ENCODE measurements at regions not wholly inside any gene's neighbourhood (a gene's known extent, or its start where the extent isn't known, plus 50 kb on each side); places are given as distances from the start of the nearest gene placed in this dataset.

GRCh38 chr16:72426386-72426785 lies 254.4 kb upstream of the PMFBP1 start:
- H3K27ac ChIP-seq = no peak overlapping the region
- H3K36me3 ChIP-seq = no peaks in the 10 kb centered on the region
- no peak for DNase-seq (ENCODE audit: low spot score)
- H3K4me3 ChIP-seq = no peak overlapping the region
- no peaks in the 10 kb centered on the region for H3K27me3 ChIP-seq (replicated peaks; ENCODE audit: insufficient read depth)
- no peaks in the 10 kb centered on the region for H3K9me3 ChIP-seq
- H3K4me1 ChIP-seq (replicated peaks) = no peaks in the 10 kb centered on the region
- TF ChIP-seq CTCF (IDR thresholded peaks at IDR 0.05) = no peak
- no peak for TF ChIP-seq POLR2A (IDR thresholded peaks at IDR 0.05)
- TF ChIP-seq POLR2AphosphoS5 (IDR thresholded peaks at IDR 0.05) = no peak
- intact Hi-C loops (cut with DNase I) = no loop called here
- WGBS = 71% methylated on average over 7 of the region's 7 CpGs

GRCh38 chr16:72425571-72426341 lies 253.8 kb upstream of the PMFBP1 start:
- Histone ChIP-seq H3K27me3 (replicated peaks; ENCODE audit: insufficient read depth) (no peaks in the 10 kb centered on the region), H3K4me1 (replicated peaks) (no peaks in the 10 kb centered on the region), H3K9me3 (no peaks in the 10 kb centered on the region), H3K4me3 (no peak overlapping the region), H3K27ac (no peak overlapping the region), H3K36me3 (no peaks in the 10 kb centered on the region)
- TF ChIP-seq POLR2AphosphoS5 (IDR thresholded peaks at IDR 0.05) (no peak), POLR2A (IDR thresholded peaks at IDR 0.05) (no peak), CTCF (IDR thresholded peaks at IDR 0.05) (no peak)
- WGBS = 94% methylated on average over 33 of the region's 34 CpGs
- intact Hi-C loops (cut with DNase I) = no loop called here
- no peak for DNase-seq (ENCODE audit: low spot score)

DNA sequence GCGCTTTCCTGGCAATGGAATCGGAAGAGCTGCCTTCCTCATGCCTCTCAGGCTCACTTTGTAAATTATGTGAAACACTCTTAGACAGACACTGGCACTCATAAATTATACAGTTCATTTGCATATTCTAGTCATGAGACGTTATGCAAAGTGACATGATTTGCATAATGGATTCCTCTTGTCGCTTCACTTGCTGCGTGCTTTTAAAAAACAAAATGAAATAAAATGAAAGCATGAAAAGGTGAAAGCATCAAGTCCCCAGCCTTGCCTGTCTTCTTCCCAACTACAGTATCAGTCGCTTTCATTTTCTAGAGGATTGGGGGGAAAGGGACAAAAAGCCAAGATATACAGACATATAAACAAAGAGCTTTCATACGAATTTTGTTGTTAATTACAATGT lies 252.8 kb upstream of the PMFBP1 start:
- Histone ChIP-seq H3K4me3 (no peak overlapping the region), H3K36me3 (no peaks in the 10 kb centered on the region), H3K27me3 (replicated peaks; ENCODE audit: insufficient read depth) (no peaks in the 10 kb centered on the region), H3K9me3 (no peaks in the 10 kb centered on the region), H3K27ac (no peak overlapping the region), H3K4me1 (replicated peaks) (no peaks in the 10 kb centered on the region)
- TF ChIP-seq POLR2A (IDR thresholded peaks at IDR 0.05) = no peak
- TF ChIP-seq CTCF (IDR thresholded peaks at IDR 0.05) = no peak
- no peak for TF ChIP-seq POLR2AphosphoS5 (IDR thresholded peaks at IDR 0.05)
- intact Hi-C loops (cut with DNase I) = no loop called here
- WGBS = 87% methylated on average over 7 of the region's 7 CpGs
- no peak for DNase-seq (ENCODE audit: low spot score)

- intact Hi-C loops (cut with DNase I) = no loop called here
- 89% methylated on average over 1 of the region's 1 CpG for WGBS
- Histone ChIP-seq H3K4me1 (replicated peaks) (no peaks in the 10 kb centered on the region), H3K27me3 (replicated peaks; ENCODE audit: insufficient read depth) (no peaks in the 10 kb centered on the region), H3K9me3 (no peaks in the 10 kb centered on the region), H3K27ac (no peak overlapping the region), H3K36me3 (no peaks in the 10 kb centered on the region), H3K4me3 (no peak overlapping the region)
- no peak for DNase-seq (ENCODE audit: low spot score)
- TF ChIP-seq POLR2A (IDR thresholded peaks at IDR 0.05) (no peak), POLR2AphosphoS5 (IDR thresholded peaks at IDR 0.05) (no peak), CTCF (IDR thresholded peaks at IDR 0.05) (no peak)
Observed at GRCh38 chr16:72422308-72422897, 250.4 kb upstream of the PMFBP1 start.

- Histone ChIP-seq H3K27me3 (replicated peaks; ENCODE audit: insufficient read depth) (no peaks in the 10 kb centered on the region), H3K4me3 (no peak overlapping the region), H3K27ac (no peak overlapping the region), H3K36me3 (no peaks in the 10 kb centered on the region), H3K4me1 (replicated peaks) (no peaks in the 10 kb centered on the region), H3K9me3 (no peaks in the 10 kb centered on the region)
- WGBS = 96% methylated on average over 4 of the region's 4 CpGs
- no peak for TF ChIP-seq POLR2AphosphoS5 (IDR thresholded peaks at IDR 0.05)
- TF ChIP-seq POLR2A (IDR thresholded peaks at IDR 0.05) = no peak
- no peak for TF ChIP-seq CTCF (IDR thresholded peaks at IDR 0.05)
- intact Hi-C loops (cut with DNase I) = no loop called here
- no peak for DNase-seq (ENCODE audit: low spot score)
Observed at GRCh38 chr16:72419638-72420037, 247.7 kb upstream of the PMFBP1 start.
